RWPE2 (cell line): ENCODE measurements at regions not wholly inside any gene's neighbourhood (a gene's known extent, or its start where the extent isn't known, plus 50 kb on each side); places are given as distances from the start of the nearest gene placed in this dataset.
"Not testable (repeated sequence)": the region's sequence is repeated elsewhere in the genome, so short reads cannot be mapped to it uniquely, and the experiment has no call there.

ENCODE experiments used
- ATAC-seq: fragments of 200-7000 bp; cut with Tn5 transposase; 3 replicates; pipeline ENCODE4 v1.9.1; 2021; ENCODE audit warnings: low read depth
- DNase-seq: peaks from one replicate; pipeline ENCODE4 v3.0.0-alpha.2; 2020; ENCODE audit warnings: low spot score
- H3K27ac ChIP-seq: fragments of 450-650 bp; 2 replicates; pipeline ENCODE4 v1.5.1; 2017; ENCODE audit warnings: mild to moderate bottlenecking; ENCODE audit not compliant: poor library complexity, severe bottlenecking
- H3K27me3 ChIP-seq: fragments of 250-450 bp; sonication (Bioruptor Pico); 2 replicates; pipeline ENCODE4 v1.5.1; 2021; ENCODE audit warnings: mild to moderate bottlenecking, moderate library complexity; ENCODE audit not compliant: insufficient read depth, poor library complexity, severe bottlenecking
- H3K36me3 ChIP-seq: fragments of 250-450 bp; sonication (Bioruptor Pico); 2 replicates; pipeline ENCODE4 v1.5.1; 2020; ENCODE audit warnings: low read depth, mild to moderate bottlenecking, moderate library complexity
- H3K4me1 ChIP-seq: fragments of 250-450 bp; sonication (Bioruptor Pico); 2 replicates; pipeline ENCODE4 v1.5.1; 2021; ENCODE audit warnings: mild to moderate bottlenecking, moderate library complexity; ENCODE audit not compliant: insufficient read depth, poor library complexity, severe bottlenecking
- H3K4me3 ChIP-seq: fragments of 250-450 bp; sonication (Bioruptor Pico); 2 replicates; pipeline ENCODE4 v1.5.1; 2021; ENCODE audit warnings: mild to moderate bottlenecking, moderate library complexity; ENCODE audit not compliant: severe bottlenecking
- H3K9me3 ChIP-seq: fragments of 250-450 bp; sonication (Bioruptor Pico); 2 replicates; pipeline ENCODE4 v1.5.1; 2021; ENCODE audit warnings: mild to moderate bottlenecking, moderate library complexity; ENCODE audit not compliant: severe bottlenecking
- TF ChIP-seq, protein P1 (sequence below): fragments of 450-650 bp; IDR thresholded peaks from one replicate; pipeline ENCODE4 v1.5.1; 2017; ENCODE audit warnings: mild to moderate bottlenecking, moderate library complexity; ENCODE audit not compliant: poor library complexity, severe bottlenecking

DNA sequence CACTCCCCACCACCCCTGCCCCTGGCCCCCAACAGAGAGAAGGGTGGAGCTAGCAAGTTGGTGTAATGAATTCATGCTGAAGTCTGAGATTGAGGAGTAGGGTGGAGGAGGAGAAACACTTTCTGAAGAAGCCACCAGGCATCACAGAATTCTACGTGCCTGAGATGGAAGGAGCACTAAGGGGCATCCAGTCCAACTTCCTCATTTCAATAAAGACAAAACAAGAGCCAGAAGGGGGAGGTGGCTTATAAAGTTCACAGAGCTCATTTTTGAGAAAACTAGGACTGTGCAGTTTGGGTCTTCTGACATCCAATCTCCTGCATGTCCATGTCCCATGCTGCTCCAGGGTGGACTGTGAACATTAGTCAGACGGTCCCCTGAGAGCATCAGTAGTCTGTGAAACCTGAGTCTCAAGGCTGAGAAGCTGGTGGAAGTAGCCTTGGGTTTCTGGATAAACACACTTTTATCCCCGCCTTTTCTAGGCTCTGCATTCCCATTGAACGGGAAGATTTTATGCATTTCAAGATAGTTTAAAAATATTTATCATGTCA, 77.7 kb downstream of the TRIM43 start:
- H3K27me3 ChIP-seq, result no peaks in the 10 kb centered on the region
- TF ChIP-seq, protein P1, sequence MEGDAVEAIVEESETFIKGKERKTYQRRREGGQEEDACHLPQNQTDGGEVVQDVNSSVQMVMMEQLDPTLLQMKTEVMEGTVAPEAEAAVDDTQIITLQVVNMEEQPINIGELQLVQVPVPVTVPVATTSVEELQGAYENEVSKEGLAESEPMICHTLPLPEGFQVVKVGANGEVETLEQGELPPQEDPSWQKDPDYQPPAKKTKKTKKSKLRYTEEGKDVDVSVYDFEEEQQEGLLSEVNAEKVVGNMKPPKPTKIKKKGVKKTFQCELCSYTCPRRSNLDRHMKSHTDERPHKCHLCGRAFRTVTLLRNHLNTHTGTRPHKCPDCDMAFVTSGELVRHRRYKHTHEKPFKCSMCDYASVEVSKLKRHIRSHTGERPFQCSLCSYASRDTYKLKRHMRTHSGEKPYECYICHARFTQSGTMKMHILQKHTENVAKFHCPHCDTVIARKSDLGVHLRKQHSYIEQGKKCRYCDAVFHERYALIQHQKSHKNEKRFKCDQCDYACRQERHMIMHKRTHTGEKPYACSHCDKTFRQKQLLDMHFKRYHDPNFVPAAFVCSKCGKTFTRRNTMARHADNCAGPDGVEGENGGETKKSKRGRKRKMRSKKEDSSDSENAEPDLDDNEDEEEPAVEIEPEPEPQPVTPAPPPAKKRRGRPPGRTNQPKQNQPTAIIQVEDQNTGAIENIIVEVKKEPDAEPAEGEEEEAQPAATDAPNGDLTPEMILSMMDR, result no peak
- no peak overlapping the region for H3K4me3 ChIP-seq
- DNase-seq (no peak), ATAC-seq (no peak)
- no peaks in the 10 kb centered on the region for H3K36me3 ChIP-seq
- H3K9me3 ChIP-seq, result no peaks in the 10 kb centered on the region
- H3K27ac ChIP-seq, result no peak overlapping the region
- H3K4me1 ChIP-seq, result no peaks in the 10 kb centered on the region

DNA sequence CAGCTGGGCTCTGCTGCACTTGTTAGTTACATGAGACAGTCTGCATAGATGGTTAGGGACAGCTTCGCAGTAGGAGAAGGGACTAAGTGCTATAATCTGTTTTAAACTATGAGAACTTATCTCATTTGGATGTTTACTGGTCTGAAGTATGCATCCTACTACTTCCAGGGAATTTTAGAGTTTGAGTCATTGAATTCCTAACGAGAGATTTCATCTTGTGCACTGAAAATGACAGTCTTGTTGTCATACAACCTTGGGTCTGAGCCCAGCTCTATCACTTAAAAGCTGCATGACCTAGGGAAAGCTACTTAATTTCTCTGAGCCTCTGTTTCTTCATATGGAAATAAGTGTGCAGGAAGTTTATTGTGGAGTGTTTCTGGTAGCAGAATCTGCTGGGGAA, 78.4 kb downstream of the TRIM43 start:
- Histone ChIP-seq H3K27me3 (no peaks in the 10 kb centered on the region), H3K36me3 (no peaks in the 10 kb centered on the region), H3K27ac (no peak overlapping the region), H3K9me3 (no peaks in the 10 kb centered on the region), H3K4me1 (no peaks in the 10 kb centered on the region), H3K4me3 (no peak overlapping the region)
- TF ChIP-seq, protein P1, result no peak
- ATAC-seq, result no peak
- no peak for DNase-seq

DNA sequence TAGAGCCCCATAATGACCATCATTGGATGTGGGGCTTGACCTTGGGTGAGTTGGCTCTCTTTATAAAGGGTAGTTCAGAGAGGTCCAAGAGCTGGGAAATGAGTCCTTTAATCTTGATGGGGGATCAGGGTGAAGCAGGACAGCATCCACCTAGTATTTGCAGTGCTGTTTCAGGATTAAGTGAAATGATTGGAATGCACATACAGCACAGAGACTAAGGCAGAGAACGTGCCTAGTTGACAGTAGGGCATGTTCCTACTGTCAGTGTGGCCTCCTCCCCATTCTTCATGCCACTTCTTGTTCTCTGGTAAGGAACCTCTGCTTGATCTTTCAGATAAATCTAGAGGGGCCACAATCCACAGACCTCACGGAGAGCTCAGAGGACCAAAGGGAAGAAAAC, 78.9 kb downstream of the TRIM43 start:
- DNase-seq (no peak), ATAC-seq (no peak)
- Histone ChIP-seq H3K9me3 (no peaks in the 10 kb centered on the region), H3K27ac (no peak overlapping the region), H3K4me1 (no peaks in the 10 kb centered on the region), H3K4me3 (no peak overlapping the region), H3K36me3 (no peaks in the 10 kb centered on the region), H3K27me3 (no peaks in the 10 kb centered on the region)
- TF ChIP-seq, protein P1, result no peak

DNA sequence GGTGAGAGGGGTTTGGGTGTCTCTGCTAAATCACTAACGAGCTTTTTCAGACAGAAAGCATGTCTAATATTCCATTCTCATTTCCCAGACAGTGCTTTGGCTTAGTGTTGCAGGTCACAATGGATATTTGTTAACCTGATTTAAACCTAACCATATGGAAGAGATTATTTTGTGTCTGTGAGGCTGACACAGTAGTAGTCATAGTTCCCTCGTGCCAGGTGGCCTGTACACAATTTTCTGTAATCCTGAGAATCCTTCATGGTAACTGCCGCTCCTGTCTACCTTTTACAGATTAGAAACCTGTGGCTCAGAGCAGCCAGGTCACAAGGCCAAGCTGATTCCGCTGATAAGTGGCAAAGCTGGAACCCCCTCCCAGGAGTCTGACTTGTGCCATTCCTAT, 79.4 kb downstream of the TRIM43 start:
- not testable (repeated sequence) for H3K9me3 ChIP-seq, ATAC-seq, H3K4me3 ChIP-seq

DNA sequence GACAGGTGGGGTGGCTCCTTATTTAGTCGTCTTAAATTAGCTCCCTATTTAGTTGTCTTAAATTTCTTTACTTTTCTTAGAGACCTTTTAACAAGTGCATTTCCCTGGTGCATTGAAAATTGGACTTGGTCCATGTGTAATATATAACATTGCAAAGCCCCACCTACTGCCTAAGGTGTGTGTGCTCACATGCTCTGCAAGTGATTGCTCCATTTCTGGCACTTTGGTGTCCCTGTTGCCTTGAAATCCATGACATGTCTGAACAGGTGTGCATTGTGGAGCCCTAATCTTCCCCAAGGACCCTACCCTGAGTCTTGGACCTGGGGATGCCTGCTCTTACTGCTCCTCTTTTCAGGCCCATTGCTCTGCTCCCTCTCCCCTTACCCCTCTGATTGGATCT, 80.2 kb downstream of the TRIM43 start:
- not testable (repeated sequence) for H3K4me3 ChIP-seq, H3K4me1 ChIP-seq, H3K27ac ChIP-seq, H3K9me3 ChIP-seq, H3K27me3 ChIP-seq, DNase-seq, H3K36me3 ChIP-seq, ATAC-seq

More for the DNA sequence above, 79.4 kb downstream of the TRIM43 start:
- not testable (repeated sequence) for H3K36me3 ChIP-seq, H3K27me3 ChIP-seq, H3K27ac ChIP-seq, H3K4me1 ChIP-seq, DNase-seq

DNA sequence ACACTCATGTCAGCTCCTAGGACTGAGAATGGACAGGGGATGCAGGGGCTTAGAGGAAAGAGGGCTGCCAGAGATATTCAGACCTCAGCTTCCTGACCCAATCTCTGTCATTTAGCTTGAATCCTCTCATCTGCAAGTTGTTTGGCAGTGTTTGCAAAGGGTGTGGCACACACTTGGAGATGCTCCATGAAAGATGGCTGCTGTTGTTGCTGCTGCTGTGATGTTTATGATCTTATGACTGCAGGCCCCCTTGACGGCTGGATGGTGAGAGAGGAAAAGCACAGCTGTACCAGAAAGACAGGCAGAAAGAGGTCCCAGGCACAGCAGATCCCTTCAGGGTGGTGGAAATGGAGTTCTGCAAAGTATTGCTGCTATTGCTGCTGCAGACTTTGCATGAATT, 80.7 kb downstream of the TRIM43 start:
- not testable (repeated sequence) for H3K27me3 ChIP-seq, H3K9me3 ChIP-seq, ATAC-seq, H3K4me1 ChIP-seq, H3K27ac ChIP-seq, H3K4me3 ChIP-seq, H3K36me3 ChIP-seq, DNase-seq
